PFSK-1 (cell line): ENCODE measurements at regions not wholly inside any gene's neighbourhood (a gene's known extent, or its start where the extent isn't known, plus 50 kb on each side); places are given as distances from the start of the nearest gene placed in this dataset.

Experiments used
- POLR2AphosphoS5 ChIP-seq: IDR thresholded peaks from 2 replicates; pipeline ENCODE4 v1.6.1; 2012; ENCODE audit warnings: low read depth, mild to moderate bottlenecking, control low read depth, low read length, moderate library complexity
- REST ChIP-seq, 2 experiments: IDR thresholded peaks; 2 replicates each; pipeline versions ENCODE4 v1.6.1 to v1.8.0; 2011 to 2012; ENCODE audit warnings: low read depth in 2 of 2, low read length in 2 of 2, control low read depth in 1 of 2, inconsistent platforms in 1 of 2, mild to moderate bottlenecking in 1 of 2, moderate library complexity in 1 of 2; ENCODE audit not compliant: insufficient read depth in 1 of 2
- SIN3A ChIP-seq: IDR thresholded peaks from 2 replicates; pipeline ENCODE4 v1.6.1; 2012; ENCODE audit warnings: mild to moderate bottlenecking, low read length, moderate library complexity, borderline replicate concordance; ENCODE audit not compliant: insufficient read depth

- TF ChIP-seq POLR2AphosphoS5, result no peak
- no peak for TF ChIP-seq REST (IDR thresholded peaks at IDR 0.05; ENCODE audit: insufficient read depth in 1 of 2, low read depth in 2 of 2, low read length in 2 of 2)
- no peak for TF ChIP-seq SIN3A
Measured at GRCh38 chr17:33433581-33433980, 140.5 kb upstream of the ASIC2 start.
